Esophagus muscularis mucosa (tissue), 4 donors: ENCODE measurements at regions not wholly inside any gene's neighbourhood (a gene's known extent, or its start where the extent isn't known, plus 50 kb on each side); places are given as distances from the start of the nearest gene placed in this dataset.

Experiments
- CTCF ChIP-seq, 3 experiments: fragments of 200-600 bp in 2 of 3; fragments of 450-650 bp in 1 of 3; sonication (generic) in 2 of 3; IDR thresholded peaks; one replicate each; pipeline ENCODE4 v1.5.1; 2017 to 2019; ENCODE audit warnings: antibody characterized with exemption in 3 of 3, mild to moderate bottlenecking in 2 of 3, moderate library complexity in 1 of 3
- EP300 ChIP-seq: sonication (generic); formaldehyde crosslinking; IDR thresholded peaks from one replicate; pipeline ENCODE4 v1.6.1; 2017; ENCODE audit warnings: antibody characterized with exemption
- POLR2AphosphoS5 ChIP-seq, 2 donors: sonication (generic); formaldehyde crosslinking; IDR thresholded peaks; one replicate each; pipeline ENCODE4 v1.6.1; 2017; ENCODE audit warnings: antibody characterized with exemption in 2 of 2

- TF ChIP-seq EP300 (no peak), CTCF (IDR thresholded peaks at IDR 0.05) (no peak), POLR2AphosphoS5 (IDR thresholded peaks at IDR 0.05) (no peak)
These were observed 253.0 kb downstream of the TECRL start for GRCh38 chr4:64156253-64156652.
